GM21526 (cell line): ENCODE measurements at regions not wholly inside any gene's neighbourhood (a gene's known extent, or its start where the extent isn't known, plus 50 kb on each side); places are given as distances from the start of the nearest gene placed in this dataset.
"Not testable (repeated sequence)": the region's sequence is repeated elsewhere in the genome, so short reads cannot be mapped to it uniquely, and the experiment has no call there.

Experiments
- ATAC-seq: cut with Tn5 transposase; IDR thresholded peaks from one replicate; pipeline ENCODE4 v1.9.1; 2021; ENCODE audit warnings: moderate library complexity; ENCODE audit not compliant: unreplicated experiment, low FRiP score

DNA sequence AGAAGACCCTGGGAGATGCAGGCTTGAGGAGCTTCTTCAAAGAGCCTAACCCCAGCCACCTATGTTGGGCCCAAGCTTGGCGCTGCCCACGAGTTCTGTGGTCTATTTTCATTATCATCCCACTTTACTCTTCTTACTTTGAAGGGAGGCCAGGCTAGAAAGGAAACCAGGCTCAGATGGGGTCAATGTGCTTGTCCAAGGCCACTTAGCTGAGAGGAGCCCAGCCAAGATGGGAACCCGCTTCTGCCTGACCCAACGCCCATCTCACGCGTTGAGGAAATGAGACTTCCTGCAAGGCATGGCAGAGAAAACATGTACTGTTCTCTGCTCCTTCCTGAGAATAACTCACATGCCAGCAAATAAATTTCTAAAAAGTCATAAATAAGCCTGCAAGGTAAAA lies 486.3 kb upstream of the PROK2 start:
- ATAC-seq = no peak

DNA sequence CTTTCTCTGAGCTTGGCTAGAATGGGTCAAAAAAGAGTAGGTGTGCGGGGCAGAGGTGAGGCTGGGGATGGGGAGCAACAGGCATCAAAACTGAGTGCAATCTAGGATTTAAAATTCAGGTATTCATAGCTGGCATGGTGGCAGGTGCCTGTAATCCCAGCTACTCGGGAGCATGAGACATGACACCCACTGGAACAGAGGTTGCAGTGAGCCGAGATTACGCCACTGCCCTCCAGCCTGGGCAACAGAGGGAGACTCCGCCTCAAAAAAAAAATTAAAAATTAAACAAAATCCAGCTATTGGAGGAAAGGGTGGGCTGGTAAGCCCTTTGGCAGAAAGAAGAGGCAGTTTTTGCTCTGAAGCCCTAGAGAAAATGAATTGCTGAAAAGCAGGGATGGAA lies 485.8 kb upstream of the PROK2 start:
- no peak for ATAC-seq

DNA sequence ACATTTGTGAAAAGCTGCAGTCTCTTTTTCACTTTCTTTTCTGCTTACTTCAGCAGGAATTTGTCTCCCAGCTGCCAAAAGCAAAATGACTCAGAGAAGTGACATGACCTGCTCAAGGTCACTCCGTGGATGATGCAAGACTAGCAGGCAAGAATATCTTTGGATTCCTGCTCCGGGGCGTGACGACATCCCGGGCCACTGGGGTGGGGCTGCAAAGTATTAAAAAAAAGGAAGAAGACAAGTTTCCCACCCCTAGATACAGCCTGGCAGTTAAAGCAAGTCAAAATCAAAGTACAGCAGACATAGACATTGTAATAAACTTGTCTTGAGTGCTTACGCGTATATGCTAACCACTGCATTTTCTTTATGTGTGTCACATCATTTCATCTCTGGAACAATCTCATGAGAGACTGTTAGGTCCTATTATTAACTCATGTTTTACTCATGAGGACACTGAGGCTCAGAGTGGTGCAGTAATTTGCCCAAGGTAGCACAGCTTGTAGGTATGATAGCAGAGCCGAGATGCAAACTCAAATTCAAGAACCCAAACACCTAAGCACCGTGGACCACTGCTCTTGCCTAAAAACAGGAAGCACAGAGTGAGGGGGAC lies 485.2 kb upstream of the PROK2 start:
- ATAC-seq = no peak

DNA sequence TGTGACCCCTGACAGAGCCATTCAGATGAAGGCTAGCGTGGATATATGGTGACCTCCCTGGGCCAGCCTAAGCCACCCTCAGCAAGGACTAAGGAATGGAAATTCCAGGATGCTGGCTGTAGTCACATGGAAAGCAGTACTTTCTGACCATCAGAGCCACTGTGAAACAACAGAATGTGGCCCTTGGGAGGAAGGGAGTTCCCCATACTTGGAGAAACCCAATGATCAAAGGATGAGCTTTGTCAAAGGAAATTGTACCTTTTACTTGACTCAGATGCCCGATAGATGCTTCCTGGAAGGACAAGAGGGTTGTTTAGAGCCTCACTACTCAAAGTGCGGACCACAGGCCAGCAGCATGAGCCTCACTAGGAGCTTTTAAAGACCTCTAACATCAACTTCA lies 484.5 kb upstream of the PROK2 start:
- no peak for ATAC-seq

DNA sequence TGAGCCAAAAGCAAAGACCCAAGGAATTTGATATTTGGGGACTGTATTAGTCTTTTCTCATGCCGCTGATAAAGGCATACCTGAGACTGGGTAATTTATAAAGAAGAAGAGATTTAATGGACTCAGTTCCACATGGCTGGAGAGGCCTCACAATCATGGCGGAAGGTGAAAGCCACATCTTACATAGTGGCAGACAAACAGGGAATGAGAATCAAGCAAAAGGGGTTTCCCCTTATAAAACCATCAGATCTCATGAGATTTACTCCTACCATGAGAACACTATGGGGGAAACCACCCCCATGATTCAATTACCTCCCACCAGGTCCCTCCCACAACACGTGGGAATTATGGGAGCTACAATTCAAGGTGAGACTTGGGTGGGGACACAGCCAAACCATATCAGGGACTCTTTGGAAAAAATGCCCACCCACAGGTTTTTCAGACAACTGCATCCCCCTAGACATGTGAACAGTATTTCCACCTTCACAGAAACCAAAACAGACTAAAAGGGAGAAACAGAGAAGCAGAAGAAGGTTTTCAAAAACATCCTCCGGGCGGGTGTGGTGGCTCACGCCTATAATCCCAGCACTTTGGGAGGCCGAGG lies 482.1 kb upstream of the PROK2 start:
- ATAC-seq = not testable (repeated sequence)

DNA sequence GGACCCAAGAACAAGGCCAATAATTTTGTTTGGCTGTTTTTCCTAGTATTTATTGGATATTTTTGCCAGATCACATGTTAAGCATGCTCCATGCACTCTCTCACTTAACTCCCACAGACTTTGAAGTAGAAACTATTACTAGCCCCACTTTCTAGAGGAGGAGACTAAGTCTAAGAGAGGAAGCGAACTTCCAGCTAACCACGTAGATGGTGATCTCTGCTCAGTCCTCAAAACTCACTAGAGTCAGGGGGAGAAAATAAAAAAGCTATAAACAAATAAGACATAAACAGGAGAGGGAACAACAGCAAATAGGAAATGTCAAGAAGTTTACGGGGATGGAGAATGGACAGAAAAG lies 481.0 kb upstream of the PROK2 start:
- ATAC-seq = no peak

DNA sequence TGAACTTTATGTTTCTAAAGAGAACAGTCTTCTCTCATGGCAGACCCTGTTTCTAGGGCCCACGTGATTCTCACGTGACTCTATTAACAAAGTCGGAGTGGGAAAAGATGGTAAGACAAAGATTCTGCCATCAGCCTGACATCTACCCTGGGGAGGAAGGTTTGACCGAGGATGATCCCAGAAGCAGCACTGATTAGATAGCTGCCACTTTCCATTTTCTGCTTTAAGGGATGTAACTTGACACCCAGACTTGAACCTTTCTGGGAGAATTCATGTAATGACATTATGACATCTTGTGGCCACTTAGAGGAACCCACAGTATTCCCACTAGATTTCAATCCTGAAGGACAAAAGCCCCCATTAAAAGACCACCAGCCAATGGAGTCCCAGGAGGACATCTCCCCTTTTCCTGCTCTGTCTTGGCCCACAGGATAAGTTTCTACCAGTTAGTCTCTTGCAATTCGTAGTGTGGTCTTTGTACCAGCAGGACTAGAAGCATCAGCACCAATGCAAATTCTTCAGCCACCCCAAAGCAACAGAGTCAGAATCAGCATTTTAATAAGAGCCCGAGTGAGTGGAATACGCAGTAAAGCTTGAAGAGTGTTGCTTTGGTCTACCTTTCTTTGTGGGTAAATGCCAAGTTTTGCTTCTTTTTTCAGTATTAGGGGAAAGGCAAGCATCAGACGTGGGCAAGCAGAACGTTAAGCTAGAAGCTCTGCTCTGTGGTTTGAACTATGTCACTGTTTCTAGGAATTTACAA lies 480.5 kb upstream of the PROK2 start:
- no peak for ATAC-seq

DNA sequence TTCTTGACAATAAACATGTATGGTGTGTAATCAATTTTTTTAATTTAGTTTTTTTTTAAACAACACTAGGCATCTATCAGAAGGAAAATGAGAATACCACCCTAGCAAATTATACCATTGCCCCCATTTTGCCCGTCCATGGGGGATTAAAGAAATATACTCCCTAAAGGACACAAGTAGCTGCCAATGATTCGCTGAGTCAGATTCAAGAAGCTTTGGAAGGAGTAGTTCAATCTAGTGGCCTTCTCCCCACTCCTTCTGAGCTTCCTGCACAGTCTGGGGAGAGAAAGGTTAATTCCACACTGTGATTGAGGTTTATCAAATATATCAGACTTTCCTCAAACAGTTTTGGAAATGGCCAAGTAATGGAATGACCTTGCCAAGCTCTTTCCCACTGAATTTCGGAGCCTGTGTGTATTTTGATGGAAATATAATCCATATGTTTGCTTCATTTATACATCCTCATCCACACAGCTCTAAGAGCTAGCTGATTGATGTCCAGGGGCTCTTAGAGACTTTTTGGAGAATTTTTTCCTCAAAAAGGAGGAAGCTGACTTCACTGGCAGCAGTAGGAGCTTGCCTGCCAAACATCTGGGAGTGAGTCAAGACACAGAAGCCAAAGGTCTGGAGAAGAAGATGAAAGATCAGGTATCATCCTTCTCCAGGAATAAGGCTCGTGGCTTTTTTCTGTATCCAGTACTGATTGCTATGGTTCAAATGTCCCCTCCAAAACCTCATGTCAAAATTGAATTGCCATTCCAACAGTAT lies 478.5 kb upstream of the PROK2 start:
- no peak for ATAC-seq

DNA sequence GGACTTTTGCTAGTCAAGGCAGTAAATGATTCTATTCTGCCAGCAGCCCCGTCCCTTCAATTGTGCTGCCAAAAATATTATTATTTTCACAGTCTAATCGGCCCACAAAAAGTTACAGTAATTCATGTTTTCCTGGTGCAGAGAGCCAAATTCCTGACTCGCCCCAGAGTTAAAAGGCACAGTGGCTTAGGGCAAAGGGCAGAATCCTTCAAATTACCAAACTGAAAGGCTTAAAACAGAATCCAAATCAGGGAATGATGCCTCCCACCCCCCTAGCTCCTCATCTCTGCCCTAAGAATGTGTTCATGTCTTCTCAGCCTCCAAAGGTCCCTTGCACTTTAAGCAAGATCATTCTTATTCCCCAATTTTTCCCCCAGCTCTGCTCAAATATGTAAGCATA lies 477.8 kb upstream of the PROK2 start:
- ATAC-seq = no peak

DNA sequence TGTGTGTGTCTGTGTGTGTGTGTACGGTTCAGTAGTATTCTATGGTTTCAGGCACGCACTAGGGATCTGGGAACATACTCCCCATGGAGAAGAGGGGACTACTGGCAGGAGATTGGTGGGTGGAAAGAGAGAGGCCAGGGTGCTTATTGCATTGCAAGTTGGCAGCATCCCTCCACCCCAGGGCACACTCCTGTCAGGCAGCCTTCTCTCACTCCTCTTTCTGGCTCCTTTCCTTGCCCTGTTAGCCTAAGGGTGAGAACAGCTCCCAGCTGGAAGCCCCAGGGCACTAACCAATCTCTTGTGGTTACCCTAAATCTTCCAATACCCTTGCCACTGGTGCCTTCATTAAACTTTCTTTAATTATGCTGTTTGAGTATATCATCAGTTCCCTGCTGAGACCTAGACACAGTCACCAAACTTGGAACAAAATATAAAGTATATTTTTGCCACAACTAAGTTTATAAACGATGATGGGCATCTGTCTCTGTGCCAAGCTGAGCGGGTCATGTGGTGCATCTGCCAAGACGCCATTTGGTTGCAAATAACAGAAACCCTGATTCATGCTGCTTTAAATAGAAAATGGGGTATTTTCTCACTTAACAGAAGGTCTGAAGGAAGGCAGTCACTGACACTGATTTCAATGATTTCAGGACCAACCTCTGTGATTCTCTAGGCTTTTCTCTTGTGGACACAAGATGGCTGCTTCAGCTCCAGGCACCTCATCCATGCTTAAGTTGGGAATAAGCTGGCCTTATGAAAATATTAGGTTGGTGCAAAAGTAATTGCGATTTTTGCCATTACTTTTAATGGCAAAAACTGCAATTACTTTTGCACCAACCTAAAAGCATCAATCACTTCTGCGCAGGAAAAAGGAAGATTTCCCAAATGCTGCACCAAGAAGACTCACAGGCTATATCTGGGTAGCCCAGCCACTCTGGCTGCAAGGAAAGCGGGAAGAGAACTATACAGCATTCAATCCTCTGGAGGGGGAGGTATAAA lies 476.9 kb upstream of the PROK2 start:
- no peak for ATAC-seq

DNA sequence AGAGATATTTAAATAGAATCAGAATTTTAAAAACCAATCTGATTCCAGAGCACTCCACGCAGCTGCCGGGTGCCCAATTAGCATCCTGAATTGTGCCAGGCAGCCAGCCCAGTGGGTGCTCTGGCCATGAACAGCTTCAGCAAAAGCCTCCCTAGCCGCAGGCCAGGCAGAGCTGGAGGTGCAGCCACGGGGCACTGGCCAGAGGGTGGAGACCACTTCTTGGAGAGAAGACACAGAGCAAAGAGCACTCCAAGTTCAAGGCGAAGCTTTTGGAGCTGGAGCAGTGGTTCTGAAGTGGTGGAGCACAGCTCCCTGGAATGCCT lies 475.6 kb upstream of the PROK2 start:
- no peak for ATAC-seq

DNA sequence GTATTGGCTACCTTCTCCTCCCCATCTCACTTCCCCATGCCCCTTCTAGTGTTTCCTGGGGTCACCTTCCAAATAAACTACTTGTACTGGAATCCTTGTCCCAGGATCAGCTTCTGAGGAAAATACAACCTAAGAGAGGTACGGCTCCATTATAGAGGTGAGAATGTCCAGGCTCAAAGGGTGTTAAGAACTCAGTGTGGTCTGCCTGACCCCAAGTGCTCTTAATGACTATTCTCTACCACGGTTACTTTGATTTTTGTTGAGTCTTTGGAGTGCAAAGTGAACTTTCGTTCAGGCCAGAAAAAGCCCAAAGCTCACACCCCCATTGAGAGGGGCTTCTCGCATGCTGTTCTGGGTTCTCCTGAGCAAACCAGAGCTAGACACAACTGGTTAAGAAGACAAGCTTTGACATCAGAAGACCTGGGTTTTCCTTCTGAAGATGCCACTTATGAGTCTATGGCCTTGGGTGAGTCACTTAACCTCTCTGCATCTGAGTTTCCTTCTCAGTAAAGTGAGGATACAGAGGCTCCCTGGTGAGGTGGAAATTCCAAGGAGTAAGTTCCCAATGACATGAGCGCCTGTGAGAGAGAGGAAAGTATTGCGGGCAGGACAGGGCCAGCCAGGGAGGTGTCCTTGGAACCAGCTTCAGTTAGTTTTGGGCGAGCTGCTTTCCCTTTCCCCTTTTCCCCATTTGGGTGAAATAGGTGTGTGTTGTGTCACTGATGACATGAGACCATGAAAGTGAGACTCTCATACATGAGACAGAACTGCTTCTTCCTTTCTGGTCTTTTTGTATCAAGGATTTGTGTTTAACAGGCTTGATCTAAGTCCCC lies 475.0 kb upstream of the PROK2 start:
- ATAC-seq = no peak

DNA sequence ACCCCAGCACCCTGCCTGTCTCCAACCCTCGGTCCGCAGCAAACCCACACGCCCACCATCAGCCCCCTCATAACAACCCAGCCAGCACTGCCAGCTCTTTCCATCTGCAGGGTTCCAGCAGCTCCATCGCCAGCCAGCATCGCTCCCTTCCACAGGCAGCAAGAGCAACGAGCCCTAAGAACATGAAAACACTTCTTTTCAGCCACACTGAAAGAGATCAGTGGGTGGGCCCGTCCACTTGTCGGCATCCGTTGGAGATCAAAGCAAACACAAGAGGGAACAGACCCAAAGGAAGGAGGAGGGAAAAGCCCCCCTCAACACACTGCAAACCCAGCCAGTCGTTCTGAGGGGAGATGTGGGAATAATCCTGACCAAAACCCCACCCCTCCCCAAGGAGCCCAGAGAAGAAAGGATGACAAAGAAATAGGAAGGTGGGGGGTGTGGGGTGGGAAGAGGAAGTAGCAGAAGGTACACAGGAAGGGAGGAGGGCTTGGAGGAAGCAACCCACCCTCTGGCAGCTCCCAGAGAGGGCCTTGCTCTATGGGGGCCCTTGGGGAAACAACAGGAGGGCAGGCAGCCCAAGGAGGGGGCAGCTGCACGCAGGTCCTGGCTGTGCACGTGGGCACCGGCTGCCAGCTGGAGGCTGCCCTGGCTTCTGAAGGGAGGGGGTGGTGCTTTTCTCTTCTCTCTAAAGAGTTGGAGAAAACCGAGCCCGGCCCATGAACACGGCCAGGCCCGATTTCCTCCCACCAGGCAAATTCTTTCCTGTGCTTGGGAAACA lies 473.6 kb upstream of the PROK2 start:
- no peak for ATAC-seq

DNA sequence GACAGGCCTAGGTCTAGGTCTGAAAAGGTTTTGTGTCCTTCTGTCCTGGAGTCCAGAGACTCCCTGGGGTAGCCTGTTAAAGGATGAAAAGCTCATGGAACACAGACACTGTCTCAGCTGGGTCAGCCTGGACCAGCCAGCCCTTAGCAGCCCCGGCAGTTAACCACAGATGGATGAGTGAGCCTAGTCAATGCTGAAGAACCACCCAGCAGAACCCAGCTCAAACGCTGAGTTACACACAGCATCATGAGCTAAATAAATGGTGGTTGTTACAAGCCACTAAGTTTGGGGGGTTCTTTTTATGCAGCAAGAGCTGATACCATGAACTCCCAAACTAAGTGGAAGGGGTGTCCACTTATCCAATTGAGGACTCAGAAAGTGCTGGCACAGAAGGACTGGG lies 472.8 kb upstream of the PROK2 start:
- no peak for ATAC-seq

DNA sequence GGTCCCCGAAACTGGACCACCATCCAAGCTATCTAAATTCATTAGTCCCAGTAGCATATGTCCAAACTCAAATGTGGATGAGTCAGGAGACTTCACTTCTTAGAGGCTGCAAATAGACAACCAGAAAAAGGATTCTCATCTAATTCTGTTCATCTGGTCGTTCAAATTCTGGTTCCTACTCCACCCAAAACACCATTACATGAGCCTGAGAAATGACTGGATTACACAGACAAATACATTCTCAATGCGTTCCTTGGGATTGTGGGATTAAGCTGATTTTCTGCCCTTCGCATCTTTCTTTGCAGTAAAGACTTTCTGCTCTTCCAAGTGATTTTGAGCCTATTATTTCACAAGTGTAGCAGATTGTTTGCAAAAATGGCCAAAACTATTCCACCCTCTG lies 472.3 kb upstream of the PROK2 start:
- ATAC-seq = no peak

DNA sequence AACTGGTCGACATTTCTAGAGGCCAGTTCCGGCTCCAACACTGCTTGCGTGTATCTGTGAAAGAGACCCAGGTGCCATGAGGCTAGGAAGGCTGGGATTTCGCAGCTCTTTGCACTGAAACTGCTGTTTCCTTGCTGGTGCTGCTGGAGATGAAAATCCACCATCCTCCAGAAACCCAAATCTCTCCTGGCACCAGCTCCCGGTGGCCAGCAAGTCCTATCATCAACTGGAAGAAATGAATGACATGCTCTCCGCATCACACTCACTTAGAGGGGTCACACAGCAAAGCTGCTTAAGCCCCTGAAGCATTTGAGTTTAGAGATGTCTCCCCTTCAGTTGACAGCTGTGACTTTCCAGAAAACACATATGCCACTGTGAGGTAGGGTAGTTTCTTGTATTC lies 471.8 kb upstream of the PROK2 start:
- no peak for ATAC-seq

DNA sequence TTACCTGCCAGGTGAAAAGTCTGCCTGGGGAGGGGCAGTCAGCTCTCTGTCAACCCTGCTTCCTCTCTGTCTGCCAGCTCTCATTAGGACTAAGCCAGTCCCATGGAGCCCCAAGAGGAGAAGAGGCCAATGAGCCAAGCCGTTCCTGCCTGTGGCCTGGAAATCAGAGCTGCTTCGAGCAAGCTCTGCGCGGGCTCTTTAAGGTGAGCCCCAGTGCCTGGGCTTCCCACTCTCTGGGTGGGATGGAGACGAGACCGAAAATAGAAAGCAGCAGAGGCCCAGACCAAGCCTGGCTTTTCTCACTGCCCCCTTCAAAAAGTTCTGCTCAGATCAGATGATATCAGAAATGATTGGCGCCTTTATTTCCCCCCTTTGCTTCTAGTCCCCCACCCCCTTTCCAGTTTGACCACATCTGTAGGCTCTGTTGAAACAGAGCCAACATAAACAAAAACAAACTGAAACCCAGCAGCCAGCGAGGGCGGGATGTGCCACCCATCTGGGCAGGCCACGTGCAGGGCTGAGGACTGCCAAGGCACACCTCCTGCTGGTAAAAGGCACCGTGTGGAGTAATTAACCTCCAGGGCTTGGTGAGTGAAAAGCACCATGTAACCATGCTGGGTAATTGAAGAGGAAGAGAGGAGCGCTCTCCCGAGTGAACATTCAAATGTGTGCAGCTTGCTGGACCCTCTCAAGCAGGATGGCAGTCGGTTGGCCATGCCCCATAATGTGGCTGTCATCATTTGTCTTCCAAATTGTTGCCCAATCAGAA lies 471.0 kb upstream of the PROK2 start:
- no peak for ATAC-seq

DNA sequence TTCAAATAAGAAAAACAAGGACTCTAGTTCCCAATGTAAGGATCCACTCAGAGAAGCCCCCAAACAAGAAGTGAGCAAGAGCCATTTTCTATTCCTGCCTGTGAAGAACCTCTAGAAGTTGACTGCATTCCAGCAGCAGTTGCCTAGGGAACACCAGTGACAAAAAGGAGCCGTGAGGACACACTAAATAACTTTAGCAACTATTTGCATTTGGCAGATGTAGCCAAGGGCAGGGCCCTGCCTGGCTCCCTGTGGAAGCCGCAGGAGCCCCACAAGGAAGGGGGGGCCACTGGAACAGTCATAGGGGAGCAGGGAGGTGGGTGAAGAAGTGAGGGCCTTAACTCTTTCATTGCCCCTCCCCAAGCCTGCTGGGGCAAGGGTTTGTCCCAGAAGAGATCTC lies 470.2 kb upstream of the PROK2 start:
- no peak for ATAC-seq
